DND-41 (cell line): ENCODE measurements at regions not wholly inside any gene's neighbourhood (a gene's known extent, or its start where the extent isn't known, plus 50 kb on each side); places are given as distances from the start of the nearest gene placed in this dataset.

Source experiments
- EZH2 ChIP-seq: IDR thresholded peaks from 3 replicates; pipeline ENCODE4 v1.6.1; 2012; ENCODE audit warnings: borderline replicate concordance, low read depth, mild to moderate bottlenecking, moderate library complexity, low read length, inconsistent platforms; ENCODE audit not compliant: severe bottlenecking
- TF ChIP-seq, protein P1 (sequence below): IDR thresholded peaks from 2 replicates; pipeline ENCODE4 v1.5.1; 2012; ENCODE audit warnings: borderline replicate concordance, low read length, moderate library complexity, mild to moderate bottlenecking; ENCODE audit not compliant: poor library complexity, severe bottlenecking; ENCODE audit errors: extremely low read depth

DNA sequence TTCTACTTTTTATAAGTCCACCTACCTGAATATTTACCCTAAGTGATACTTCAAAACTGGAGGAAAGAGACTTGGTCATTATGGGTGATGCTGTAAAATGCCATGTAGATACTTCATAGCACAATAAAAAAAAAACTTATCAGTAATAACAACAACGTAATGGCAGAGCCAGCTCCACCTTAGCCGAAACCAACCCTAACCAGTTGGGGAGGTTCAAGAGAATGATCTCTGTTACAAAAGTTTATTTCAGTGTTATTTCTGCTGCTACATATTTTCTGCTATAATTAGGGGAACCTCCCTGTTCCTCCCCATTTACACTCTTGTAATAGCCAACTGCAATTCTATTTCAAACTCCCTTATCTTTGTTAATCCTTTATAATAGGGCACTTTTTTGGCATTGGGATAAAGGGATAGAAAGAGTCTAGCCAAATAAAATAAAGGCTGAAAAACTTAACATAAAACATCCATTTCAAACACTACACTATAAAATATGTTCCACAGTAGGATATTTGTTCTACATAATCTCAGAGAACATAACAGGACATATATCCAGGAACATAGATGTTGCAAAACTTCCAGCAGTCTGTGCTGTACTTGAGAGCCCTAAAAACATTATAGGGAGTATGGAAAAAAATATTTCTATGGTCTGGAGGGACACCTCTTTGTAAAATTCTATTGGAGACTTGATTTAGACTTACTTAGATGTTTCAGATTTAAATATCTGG is 138.7 kb upstream of the POF1B start:
- TF ChIP-seq, protein P1, sequence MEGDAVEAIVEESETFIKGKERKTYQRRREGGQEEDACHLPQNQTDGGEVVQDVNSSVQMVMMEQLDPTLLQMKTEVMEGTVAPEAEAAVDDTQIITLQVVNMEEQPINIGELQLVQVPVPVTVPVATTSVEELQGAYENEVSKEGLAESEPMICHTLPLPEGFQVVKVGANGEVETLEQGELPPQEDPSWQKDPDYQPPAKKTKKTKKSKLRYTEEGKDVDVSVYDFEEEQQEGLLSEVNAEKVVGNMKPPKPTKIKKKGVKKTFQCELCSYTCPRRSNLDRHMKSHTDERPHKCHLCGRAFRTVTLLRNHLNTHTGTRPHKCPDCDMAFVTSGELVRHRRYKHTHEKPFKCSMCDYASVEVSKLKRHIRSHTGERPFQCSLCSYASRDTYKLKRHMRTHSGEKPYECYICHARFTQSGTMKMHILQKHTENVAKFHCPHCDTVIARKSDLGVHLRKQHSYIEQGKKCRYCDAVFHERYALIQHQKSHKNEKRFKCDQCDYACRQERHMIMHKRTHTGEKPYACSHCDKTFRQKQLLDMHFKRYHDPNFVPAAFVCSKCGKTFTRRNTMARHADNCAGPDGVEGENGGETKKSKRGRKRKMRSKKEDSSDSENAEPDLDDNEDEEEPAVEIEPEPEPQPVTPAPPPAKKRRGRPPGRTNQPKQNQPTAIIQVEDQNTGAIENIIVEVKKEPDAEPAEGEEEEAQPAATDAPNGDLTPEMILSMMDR = no peak
- no peak for TF ChIP-seq EZH2
